Adrenal gland (tissue), 5 donors: ENCODE measurements at regions not wholly inside any gene's neighbourhood (a gene's known extent, or its start where the extent isn't known, plus 50 kb on each side); places are given as distances from the start of the nearest gene placed in this dataset.

ENCODE experiments used
- CTCF ChIP-seq, 6 experiments: fragments of 450-650 bp in 4 of 6; fragments of 200-600 bp in 2 of 6; sonication (generic) in 1 of 6; IDR thresholded peaks; 1 replicate in 5 of 6; 2 replicates in 1 of 6; pipeline versions ENCODE4 v1.5.1 to v1.8.0; 2016 to 2021; ENCODE audit warnings: antibody characterized with exemption in 6 of 6, mild to moderate bottlenecking in 2 of 6, moderate library complexity in 1 of 6
- POLR2A ChIP-seq, 2 donors: fragments of 450-650 bp; IDR thresholded peaks; one replicate each; pipeline ENCODE4 v1.6.1; 2017; ENCODE audit warnings: antibody characterized with exemption in 2 of 2, mild to moderate bottlenecking in 2 of 2, moderate library complexity in 1 of 2
- donor health status: DM: no; HTN: no; CAD: no.

- TF ChIP-seq CTCF (IDR thresholded peaks at IDR 0.05) (no peak), POLR2A (IDR thresholded peaks at IDR 0.05) (no peak)
These were observed 210.4 kb upstream of the AFF2 start for GRCh38 chrX:148290041-148290440.
